Colonic mucosa (tissue), 4 donors: ENCODE measurements at regions not wholly inside any gene's neighbourhood (a gene's known extent, or its start where the extent isn't known, plus 50 kb on each side); places are given as distances from the start of the nearest gene placed in this dataset.
"Not testable (repeated sequence)": the region's sequence is repeated elsewhere in the genome, so short reads cannot be mapped to it uniquely, and the experiment has no call there.

Source experiments
- DNase-seq: peaks from one replicate; pipeline ENCODE4 v3.0.0-alpha.2; 2020
- H3K27ac ChIP-seq: fragments of 200-600 bp; one replicate; pipeline ENCODE4 v1.8.0; 2021
- H3K27me3 ChIP-seq: fragments of 200-600 bp; one replicate; pipeline ENCODE4 v1.8.0; 2021
- H3K36me3 ChIP-seq: fragments of 200-600 bp; one replicate; pipeline ENCODE4 v1.8.0; 2021
- H3K4me1 ChIP-seq: fragments of 200-600 bp; one replicate; pipeline ENCODE4 v1.8.0; 2021; ENCODE audit warnings: mild to moderate bottlenecking
- H3K4me3 ChIP-seq: fragments of 200-600 bp; one replicate; pipeline ENCODE4 v1.8.0; 2021
- H3K9ac ChIP-seq, 2 donors: one replicate each; pipeline ENCODE4 v1.7.0; 2013; ENCODE audit warnings: control low read depth in 2 of 2, low read depth in 2 of 2, low read length in 2 of 2
- H3K9me3 ChIP-seq: fragments of 200-600 bp; one replicate; pipeline ENCODE4 v1.8.0; 2021
- intact Hi-C: fragments of 100-400 bp; cut with DNase I; formaldehyde crosslinking; loops from one replicate; pipeline ENCODE4 v1.14.1; 2022
- TF ChIP-seq, protein P1 (sequence below): fragments of 200-600 bp; IDR thresholded peaks from one replicate; pipeline ENCODE4 v1.8.0; 2022; ENCODE audit warnings: antibody characterized with exemption, mild to moderate bottlenecking
- donor health status: healthy.
- donor health status: DM: no; HTN: no; CAD: no.
- donor health status: DM: no; HTN: no; CAD: no.

DNA sequence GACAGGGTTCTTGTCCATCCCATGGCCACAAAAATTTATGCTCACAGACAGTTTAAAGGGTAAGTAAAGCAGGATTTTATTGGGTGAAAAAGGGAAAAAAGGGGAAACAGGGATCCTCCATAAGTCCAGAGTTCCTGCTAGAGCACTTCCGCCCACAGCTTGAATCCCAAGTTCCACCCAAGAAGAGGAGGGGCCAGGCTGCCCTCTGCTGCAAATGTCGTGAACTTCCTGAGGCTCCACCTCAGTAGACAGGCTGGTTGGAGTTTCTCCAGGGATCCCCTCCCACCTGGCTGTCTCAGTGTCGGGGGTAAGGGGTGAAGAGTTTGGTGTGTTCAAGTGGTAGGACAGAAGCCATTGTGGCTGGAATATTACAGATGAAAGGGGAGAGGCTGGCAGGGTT lies 275.0 kb upstream of the SGCD start:
- H3K4me1 ChIP-seq, result no peaks in the 10 kb centered on the region
- TF ChIP-seq, protein P1, sequence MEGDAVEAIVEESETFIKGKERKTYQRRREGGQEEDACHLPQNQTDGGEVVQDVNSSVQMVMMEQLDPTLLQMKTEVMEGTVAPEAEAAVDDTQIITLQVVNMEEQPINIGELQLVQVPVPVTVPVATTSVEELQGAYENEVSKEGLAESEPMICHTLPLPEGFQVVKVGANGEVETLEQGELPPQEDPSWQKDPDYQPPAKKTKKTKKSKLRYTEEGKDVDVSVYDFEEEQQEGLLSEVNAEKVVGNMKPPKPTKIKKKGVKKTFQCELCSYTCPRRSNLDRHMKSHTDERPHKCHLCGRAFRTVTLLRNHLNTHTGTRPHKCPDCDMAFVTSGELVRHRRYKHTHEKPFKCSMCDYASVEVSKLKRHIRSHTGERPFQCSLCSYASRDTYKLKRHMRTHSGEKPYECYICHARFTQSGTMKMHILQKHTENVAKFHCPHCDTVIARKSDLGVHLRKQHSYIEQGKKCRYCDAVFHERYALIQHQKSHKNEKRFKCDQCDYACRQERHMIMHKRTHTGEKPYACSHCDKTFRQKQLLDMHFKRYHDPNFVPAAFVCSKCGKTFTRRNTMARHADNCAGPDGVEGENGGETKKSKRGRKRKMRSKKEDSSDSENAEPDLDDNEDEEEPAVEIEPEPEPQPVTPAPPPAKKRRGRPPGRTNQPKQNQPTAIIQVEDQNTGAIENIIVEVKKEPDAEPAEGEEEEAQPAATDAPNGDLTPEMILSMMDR, result no peak

GRCh38 chr5:156052656-156053055 lies 274.3 kb upstream of the SGCD start:
- H3K27me3 ChIP-seq, result no peaks in the 10 kb centered on the region
- H3K9ac ChIP-seq, result no peak overlapping the region
- no peaks in the 10 kb centered on the region for H3K36me3 ChIP-seq
- TF ChIP-seq, protein P1, result no peak
- H3K9me3 ChIP-seq, result no peaks in the 10 kb centered on the region
- no peak for DNase-seq
- no peak overlapping the region for H3K4me3 ChIP-seq
- intact Hi-C loops, result no loop called here
- H3K4me1 ChIP-seq, result no peaks in the 10 kb centered on the region
- H3K27ac ChIP-seq, result no peak overlapping the region

More for the DNA sequence above, 275.0 kb upstream of the SGCD start:
- no peaks in the 10 kb centered on the region for H3K9me3 ChIP-seq
- H3K9ac ChIP-seq, result no peak overlapping the region
- H3K36me3 ChIP-seq, result no peaks in the 10 kb centered on the region
- intact Hi-C loops, result no loop called here
- no peak overlapping the region for H3K27ac ChIP-seq
- no peaks in the 10 kb centered on the region for H3K27me3 ChIP-seq
- H3K4me3 ChIP-seq, result no peak overlapping the region
- DNase-seq, result no peak

DNA sequence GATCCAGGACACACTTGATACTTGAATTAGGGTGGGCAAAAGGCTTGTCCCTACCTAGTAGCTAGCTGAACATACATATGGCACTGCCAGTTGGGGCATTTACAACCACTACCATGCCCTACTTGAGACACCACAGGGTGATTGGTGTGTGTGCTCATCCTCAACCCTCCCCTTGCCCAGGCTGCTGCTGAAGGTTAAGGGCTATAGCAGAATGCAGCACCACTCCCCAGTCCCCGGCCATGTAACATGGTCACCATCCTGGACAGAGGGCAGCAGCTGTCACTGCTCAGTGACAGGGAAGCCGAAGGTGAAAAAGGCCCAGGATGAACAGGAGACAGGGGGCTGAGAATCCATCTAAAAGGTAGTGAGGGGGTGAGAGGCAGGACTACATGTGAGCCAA lies 273.9 kb upstream of the SGCD start:
- no peak overlapping the region for H3K9ac ChIP-seq
- intact Hi-C loops, result no loop called here
- H3K27ac ChIP-seq, result no peak overlapping the region
- no peak overlapping the region for H3K4me3 ChIP-seq
- H3K9me3 ChIP-seq, result no peaks in the 10 kb centered on the region
- no peaks in the 10 kb centered on the region for H3K4me1 ChIP-seq
- TF ChIP-seq, protein P1, result no peak
- no peaks in the 10 kb centered on the region for H3K36me3 ChIP-seq
- no peak for DNase-seq
- no peaks in the 10 kb centered on the region for H3K27me3 ChIP-seq

DNA sequence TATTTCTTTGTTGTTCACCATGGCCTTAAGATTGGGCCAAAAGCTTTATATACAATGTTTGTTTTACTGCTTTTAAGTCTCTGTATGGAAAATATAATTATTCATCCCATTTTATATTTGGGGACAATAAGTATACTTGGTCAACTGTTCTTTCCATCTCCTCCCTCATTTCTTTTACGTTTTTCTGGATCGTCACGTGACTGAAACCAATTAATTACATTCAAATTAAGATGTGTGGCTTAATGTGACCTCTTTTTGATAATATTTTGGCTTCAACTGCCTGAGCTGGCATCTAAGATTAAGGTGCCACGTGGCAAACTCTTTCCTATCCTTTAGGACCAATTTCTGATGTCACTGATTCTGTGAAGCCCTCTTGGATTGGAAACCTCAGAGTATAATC lies 250.1 kb upstream of the SGCD start:
- Histone ChIP-seq H3K4me1 (no peaks in the 10 kb centered on the region), H3K27me3 (no peaks in the 10 kb centered on the region), H3K4me3 (no peak overlapping the region), H3K9me3 (no peaks in the 10 kb centered on the region), H3K36me3 (no peaks in the 10 kb centered on the region), H3K9ac (no peak overlapping the region), H3K27ac (no peak overlapping the region)
- no peak for DNase-seq
- TF ChIP-seq, protein P1, result no peak
- intact Hi-C loops, result no loop called here

GRCh38 chr5:156087577-156088110 lies 239.3 kb upstream of the SGCD start:
- no peaks in the 10 kb centered on the region for H3K4me1 ChIP-seq
- no peak for DNase-seq
- no peaks in the 10 kb centered on the region for H3K9me3 ChIP-seq
- H3K9ac ChIP-seq, result no peak overlapping the region
- no peak overlapping the region for H3K4me3 ChIP-seq
- intact Hi-C loops, result no loop called here
- no peaks in the 10 kb centered on the region for H3K36me3 ChIP-seq
- H3K27me3 ChIP-seq, result no peaks in the 10 kb centered on the region
- no peak overlapping the region for H3K27ac ChIP-seq
- TF ChIP-seq, protein P1, result no peak

GRCh38 chr5:156089955-156090940 lies 236.7 kb upstream of the SGCD start:
- H3K27me3 ChIP-seq, H3K27ac ChIP-seq, H3K4me3 ChIP-seq, H3K9me3 ChIP-seq, H3K4me1 ChIP-seq, intact Hi-C loops, H3K36me3 ChIP-seq, H3K9ac ChIP-seq, DNase-seq: not testable (repeated sequence)
